Stromal cell of bone marrow (primary cell): ENCODE measurements at regions not wholly inside any gene's neighbourhood (a gene's known extent, or its start where the extent isn't known, plus 50 kb on each side); places are given as distances from the start of the nearest gene placed in this dataset.

ENCODE experiments used
- DNase-seq: peaks from one replicate; pipeline ENCODE4 v3.0.0-alpha.2; 2012; ENCODE audit warnings: low read depth

DNA sequence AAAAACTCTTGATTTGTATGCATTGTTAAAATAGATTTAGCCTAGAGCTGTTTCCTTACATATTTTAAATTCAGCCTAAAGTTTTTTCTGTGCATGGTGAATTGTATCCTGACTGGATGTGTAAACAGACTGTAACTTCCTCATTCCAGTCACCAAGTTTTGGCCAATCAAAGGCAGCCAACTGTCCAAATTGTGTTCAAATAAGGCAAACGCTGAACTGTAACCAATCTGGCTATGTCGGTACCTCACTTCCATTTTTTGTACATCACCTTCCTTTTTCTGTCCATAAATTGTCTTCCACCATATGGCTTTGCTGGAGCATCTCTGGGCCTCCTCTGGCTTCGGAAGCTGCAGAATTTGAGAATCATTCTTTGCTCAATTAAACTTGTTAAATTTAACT lies 1921.9 kb upstream of the SEL1L start:
- DNase-seq: no peak

- DNase-seq: no peak
Observed at GRCh38 chr14:83461521-83461920, 1927.9 kb upstream of the SEL1L start.

DNA sequence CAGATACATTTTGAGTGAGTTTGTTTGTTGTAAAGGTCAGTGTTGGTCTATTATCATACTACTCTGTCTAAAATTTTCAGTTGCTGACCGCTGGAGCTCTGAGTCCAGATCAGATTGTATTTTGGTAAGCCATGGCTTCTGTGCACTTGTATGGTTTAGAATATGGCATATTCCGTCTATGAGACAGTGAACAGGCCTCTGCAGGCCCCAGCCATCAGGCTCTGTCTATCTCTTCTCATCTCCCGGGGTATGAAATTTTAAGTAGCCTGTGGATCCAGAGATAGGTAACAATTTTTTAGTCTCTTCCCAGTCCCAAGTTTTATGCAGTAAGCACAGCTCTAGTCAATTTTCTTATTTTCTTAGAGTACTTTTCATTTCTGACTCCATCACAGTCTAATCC lies 1929.1 kb upstream of the SEL1L start:
- no peak for DNase-seq

DNA sequence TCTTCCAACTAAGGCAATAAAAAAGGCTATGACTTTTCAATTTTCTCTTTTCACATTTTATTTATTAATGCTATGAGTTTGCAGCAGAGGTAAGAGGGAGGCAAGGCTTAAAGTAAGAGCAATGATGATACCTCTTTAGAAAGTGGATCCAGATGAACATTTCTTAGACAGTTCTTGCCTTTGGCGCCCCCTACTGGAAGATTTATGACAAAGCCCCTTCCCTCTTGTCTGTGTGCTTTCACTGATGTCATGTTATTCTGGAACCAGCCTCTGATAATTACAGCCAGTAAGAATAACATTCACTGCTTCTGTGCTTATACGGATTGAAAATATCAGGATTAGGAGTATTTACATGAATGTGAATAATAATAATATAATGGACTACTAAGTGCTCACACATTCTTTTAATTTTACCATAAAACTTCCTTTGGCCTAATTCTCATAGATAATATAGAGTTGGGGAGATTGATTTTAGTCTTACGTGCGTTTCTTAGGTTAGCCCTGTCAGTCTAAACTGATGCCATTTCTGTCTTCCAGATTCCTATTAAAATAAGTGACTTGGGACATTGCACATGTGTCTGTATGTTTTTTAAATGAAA lies 1929.9 kb upstream of the SEL1L start:
- peak; percentile 57 for DNase-seq

DNA sequence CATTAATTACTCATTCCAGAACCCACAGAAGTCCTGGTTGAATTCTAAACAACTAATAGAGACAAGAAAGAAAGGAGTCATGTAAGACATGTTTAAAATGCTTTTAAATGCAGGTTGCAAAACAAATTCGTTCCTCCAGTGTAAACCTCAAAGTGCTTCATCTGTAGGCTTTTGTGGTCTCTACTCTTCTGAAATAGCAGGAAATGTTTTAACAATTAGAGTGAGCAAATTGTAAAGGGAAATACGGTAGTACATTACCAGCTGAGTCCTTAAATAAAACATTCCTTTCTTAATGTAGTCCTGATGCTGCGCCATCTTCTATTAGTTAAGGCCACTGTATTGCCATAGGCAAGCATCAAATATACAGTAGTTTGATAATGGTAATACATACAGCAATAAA lies 1934.2 kb upstream of the SEL1L start:
- no peak for DNase-seq

DNA sequence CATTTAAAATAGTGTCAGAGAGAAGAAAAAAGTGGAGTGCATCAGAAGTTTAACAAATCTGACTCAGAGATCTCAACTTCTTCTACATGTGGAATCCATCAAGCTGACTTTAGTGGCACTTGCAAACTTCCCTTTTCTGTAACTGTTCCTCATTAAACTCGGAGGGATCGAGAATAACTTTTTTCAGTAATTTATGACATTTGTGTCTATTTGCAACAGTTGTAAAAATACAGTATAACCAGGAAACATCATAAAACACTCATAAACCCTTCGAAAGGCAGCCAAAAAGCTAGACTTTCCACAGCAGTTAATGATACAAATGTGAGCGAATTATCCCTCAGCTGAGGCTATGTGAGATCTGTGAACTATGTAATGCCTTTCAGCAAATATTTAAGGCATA lies 1936.8 kb upstream of the SEL1L start:
- DNase-seq: peak; percentile 49

DNA sequence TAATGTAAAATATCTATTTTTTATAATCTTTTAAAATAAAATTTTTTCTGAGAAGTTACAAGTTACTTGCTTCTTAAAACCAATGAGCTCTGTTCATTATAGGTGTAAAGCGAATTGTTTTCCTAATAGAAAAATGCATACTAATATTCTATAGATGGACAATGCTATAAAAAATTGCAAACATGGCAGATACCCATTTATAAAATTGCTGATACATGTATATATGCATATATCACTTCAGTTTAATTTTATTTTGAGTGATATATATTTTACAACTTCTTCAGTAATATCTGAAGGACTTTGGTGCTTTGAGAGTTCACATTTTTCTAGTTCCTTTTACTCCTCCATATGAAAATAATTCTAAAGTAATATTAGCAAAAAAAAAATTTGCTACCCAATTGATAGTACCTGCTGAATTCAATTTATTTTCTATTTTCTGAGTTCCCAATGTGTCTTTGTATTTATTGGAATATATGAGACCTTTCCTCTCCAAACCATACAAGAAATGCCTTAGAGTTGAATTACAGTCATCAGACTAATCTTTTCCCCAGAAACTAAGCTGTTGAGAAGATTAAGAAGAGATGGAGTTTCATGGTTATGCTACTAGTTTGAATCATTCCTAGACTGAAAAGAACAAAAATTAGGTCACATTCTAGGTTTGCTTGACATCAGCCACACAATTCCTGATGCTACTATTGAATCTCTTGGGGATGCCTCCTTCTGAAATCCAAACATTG lies 1937.5 kb upstream of the SEL1L start:
- DNase-seq: no peak

DNA sequence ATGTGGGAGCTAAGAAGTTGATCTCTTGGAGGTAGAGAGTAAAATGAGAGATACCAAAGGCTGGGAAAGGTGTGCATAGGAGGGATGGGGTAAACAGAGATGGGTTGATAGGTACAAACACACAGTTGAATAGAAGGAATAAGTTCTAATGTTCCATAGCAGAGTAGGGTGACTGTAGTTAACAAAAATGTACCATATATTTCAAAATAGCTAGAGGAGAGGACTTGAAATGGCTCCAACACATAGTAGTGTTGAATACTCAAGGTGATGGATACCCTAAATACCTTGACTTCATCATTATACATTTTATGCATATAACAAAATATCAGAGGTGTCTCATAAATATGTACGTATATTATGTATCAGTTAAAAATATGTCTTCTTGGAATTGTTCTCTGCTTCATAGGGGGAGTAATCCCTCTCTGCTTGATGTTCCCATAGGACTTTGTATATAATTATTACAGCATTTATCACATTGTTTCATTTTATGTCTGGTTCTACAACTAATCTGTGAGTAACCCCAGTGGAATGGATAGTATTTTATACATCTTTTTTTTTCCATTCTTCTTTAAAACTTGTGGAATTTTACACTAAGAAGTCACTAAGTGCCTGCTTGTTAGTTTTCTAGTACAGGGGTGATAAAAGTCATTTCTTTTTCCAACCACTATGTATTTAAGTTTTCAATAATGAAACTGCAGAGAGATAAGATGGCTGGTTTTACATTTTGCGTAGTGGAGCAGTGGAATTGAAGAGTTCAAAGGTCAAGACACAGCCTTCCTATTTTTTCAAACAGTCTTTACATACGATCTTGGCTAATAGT lies 1940.0 kb upstream of the SEL1L start:
- DNase-seq: no peak

- no peak for DNase-seq
Observed at GRCh38 chr14:83478741-83479140, 1945.1 kb upstream of the SEL1L start.

- peak; percentile 7 for DNase-seq
Observed at GRCh38 chr14:83483063-83483462, 1949.4 kb upstream of the SEL1L start.

- DNase-seq: no peak
Observed at GRCh38 chr14:83485591-83485990, 1951.9 kb upstream of the SEL1L start.

DNA sequence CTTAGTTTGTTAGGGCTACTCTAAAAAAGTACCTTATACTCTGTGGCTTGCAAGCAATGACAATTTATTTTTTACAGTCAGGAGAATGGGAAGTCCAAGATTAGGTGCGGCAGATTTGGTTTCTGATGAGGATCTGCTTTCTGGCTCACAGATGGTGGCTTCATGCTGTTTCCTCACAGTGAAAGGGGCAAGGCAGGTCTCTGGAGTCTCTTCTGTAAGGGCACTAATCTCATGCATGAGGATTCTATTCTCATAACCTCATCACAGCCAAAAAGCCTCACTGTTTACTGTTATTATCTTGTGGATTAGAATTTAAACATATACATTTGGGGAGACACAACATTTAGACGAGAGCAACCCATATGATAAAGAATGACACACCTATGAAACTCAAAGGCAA lies 1957.4 kb upstream of the SEL1L start:
- DNase-seq: no peak

- DNase-seq: peak; percentile 62
Observed at GRCh38 chr14:83520837-83521236, 1987.2 kb upstream of the SEL1L start.

DNA sequence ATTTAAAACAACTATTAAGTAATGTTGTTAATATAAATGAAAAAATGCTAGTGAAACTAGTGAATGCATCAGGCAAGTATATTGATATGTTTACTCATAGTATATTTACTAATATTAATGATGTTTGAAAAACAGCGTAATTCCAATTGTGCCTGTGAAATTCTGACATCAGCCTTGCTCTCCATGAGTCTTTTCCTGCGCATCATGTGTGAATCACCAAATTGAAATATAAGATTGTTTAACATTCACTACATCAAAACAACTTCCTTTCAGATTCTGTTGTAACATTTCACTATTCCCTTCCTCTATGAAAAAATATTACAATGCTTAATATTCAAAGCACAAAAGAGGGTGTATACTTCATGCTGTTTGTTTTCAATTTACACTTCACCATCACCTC lies 1995.9 kb upstream of the SEL1L start:
- no peak for DNase-seq

- DNase-seq: no peak
Observed at GRCh38 chr14:83533734-83534133, 1996.2 kb upstream of the FLRT2 start.

DNA sequence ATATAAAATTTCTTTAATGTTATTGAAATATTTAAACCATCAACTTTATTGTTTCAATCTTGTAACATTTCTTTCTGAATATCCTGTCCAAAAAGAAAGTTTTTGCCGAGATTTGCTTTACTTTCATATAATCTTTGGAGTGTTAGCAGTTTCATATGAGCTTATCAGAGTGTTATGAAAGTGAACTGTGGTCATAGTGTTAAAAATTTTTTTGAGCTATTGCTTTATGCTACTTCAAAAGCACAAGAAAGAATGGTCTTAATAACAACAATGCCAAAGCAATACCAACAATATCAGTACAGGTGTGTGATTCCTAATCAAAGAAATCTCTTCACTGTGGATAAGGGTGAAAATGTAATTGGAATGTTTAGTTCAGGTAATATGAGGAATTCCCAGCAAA lies 1994.9 kb upstream of the FLRT2 start:
- DNase-seq: no peak

GRCh38 chr14:83535444-83535843 lies 1994.5 kb upstream of the FLRT2 start:
- DNase-seq: no peak

DNA sequence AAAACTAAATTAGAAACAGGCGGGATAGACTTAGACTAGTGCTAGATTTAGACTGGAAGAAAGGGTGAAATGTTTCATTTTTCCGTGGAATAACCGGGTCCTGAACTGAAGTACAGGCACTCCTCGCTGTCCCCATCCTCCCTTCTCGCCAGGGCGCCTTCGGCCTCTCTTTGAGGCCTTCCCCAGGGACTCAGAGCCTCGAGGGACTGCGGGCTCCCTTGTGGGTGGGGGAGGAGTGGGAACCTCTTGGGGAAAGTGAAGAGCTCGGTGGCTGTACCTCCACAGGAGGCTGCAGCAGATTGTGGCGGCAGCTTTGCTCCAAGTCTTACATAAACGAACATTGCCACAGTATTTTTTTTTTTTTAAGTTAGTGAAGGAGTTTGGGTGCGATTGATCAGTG lies 1988.8 kb upstream of the FLRT2 start:
- DNase-seq: no peak

- no peak for DNase-seq
Observed at GRCh38 chr14:83548061-83548839, 1981.7 kb upstream of the FLRT2 start.

- no peak for DNase-seq
Observed at GRCh38 chr14:83556065-83556464, 1973.9 kb upstream of the FLRT2 start.

DNA sequence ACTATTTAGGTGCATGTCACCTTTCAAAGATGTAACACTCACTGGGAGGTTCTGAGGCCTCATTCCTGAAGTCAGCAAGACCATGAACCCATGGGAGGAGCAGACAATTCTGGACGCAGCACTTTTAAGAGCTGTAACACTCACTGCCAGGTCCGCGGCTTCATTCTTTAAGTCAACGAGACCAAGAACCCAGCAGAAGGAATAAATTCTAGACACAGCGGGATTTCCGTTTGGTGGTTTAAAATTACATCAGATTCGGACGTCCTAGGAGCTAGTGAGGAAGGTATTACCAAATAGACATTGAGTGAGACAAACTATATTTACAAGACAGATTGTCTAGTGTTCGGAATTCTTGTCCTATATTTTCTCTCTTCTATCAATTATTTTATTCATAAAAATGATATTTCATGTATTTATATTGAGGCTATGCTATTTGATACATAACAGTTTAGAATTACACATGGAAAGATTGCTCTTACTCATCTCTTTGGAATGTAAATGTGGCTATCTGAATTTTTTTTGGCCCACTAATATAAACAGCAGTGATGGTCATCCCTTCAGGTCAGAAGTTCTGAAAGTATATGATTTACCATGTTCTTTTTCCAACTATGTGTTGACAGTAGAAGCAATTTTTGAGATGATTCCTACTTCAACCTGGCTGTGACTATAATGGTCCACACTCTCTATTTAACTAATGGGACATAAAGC lies 1973.0 kb upstream of the FLRT2 start:
- DNase-seq: peak; percentile 18

DNA sequence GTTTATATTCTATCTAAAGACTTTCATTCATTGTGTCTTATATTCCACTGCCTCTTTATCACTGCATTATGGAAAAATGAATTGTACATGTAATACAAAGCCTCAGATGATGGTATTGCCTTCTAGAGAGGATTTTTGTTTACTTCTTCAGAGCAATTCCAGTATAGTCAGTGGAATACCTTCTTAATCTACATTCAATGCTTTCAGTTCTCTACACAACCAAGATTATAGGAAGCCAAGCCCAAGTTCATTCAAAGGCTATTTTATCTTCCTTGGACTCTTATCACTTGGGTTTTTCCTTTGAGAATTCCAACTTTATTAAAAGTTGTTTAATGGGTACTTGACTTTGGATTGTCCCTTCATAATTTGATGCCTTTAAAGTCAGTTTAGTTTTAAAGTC lies 1971.0 kb upstream of the FLRT2 start:
- no peak for DNase-seq
